SH-SY5Y (cell line): ENCODE measurements at regions not wholly inside any gene's neighbourhood (a gene's known extent, or its start where the extent isn't known, plus 50 kb on each side); places are given as distances from the start of the nearest gene placed in this dataset.

ENCODE experiments used
- GATA2 ChIP-seq: IDR thresholded peaks from 2 replicates; pipeline ENCODE4 v1.6.1; 2011; ENCODE audit warnings: mild to moderate bottlenecking, low read depth, low read length
- GATA3 ChIP-seq: IDR thresholded peaks from 2 replicates; pipeline ENCODE4 v1.6.1; 2011; ENCODE audit warnings: low read depth, mild to moderate bottlenecking, low read length, moderate library complexity

DNA sequence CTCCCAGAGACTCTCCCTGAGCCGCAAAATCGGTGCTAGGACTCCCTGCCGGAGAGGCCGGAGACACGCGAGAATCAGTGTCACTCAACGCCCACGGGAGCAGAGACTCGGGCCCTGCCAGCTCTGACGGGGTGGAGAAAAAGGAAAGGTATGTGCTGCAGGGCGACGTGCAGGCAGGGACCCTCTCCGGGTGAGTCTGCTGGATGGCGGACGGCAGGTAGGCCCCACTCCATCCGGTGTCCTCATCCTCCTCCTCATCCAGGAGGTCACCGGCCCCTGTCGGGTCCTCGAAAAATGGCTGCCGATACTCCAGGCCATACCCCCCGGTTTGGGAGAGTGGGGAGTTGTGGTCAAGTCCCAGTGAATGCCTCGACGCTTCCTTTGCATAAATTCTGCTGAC, 110.7 kb downstream of the PMAIP1 start:
- TF ChIP-seq GATA2 (no peak), GATA3 (no peak)
